ENCODE measurements at regions not wholly inside any gene's neighbourhood (a gene's known extent, or its start where the extent isn't known, plus 50 kb on each side); places are given as distances from the start of the nearest gene placed in this dataset.

DNA sequence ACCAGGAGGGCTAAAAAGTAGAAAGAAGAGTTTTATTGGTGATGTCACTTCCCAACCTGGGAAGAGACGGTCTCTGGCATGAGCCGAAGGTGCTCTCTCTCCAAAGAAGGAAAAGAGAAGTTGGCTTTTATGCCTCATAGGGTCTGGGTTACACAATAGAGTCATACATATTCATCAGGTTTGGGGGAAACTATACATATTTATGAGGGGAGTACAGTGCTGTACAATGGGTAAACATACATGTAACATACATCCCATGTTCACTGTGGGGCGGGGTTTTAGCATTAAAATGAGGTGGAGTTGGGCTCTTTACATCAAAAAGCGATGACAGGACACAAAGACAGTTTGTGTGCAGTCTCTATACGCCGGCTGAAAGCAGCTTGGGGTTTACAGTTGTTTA lies 701.7 kb downstream of the TYW1 start:
- intact Hi-C loops (cut with DNase I), result no loop called here
- TF ChIP-seq, protein P1, sequence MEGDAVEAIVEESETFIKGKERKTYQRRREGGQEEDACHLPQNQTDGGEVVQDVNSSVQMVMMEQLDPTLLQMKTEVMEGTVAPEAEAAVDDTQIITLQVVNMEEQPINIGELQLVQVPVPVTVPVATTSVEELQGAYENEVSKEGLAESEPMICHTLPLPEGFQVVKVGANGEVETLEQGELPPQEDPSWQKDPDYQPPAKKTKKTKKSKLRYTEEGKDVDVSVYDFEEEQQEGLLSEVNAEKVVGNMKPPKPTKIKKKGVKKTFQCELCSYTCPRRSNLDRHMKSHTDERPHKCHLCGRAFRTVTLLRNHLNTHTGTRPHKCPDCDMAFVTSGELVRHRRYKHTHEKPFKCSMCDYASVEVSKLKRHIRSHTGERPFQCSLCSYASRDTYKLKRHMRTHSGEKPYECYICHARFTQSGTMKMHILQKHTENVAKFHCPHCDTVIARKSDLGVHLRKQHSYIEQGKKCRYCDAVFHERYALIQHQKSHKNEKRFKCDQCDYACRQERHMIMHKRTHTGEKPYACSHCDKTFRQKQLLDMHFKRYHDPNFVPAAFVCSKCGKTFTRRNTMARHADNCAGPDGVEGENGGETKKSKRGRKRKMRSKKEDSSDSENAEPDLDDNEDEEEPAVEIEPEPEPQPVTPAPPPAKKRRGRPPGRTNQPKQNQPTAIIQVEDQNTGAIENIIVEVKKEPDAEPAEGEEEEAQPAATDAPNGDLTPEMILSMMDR (IDR thresholded peaks at IDR 0.05), result no peak
- TF ChIP-seq EP300 (IDR thresholded peaks at IDR 0.05) (no peak), POLR2A (IDR thresholded peaks at IDR 0.05) (no peak)
- no peak for DNase-seq
- H3K27ac ChIP-seq, result no peak overlapping the region
- H3K4me3 ChIP-seq, result no peak overlapping the region
- H3K36me3 ChIP-seq, result no peaks in the 10 kb centered on the region
- no peaks in the 10 kb centered on the region for H3K9me3 ChIP-seq
- 64 to 81% (median 66%) methylated on average over 6 of the region's 6 CpGs for WGBS, 3 donors
- H3K4me1 ChIP-seq (ENCODE audit: insufficient read depth), result no peaks in the 10 kb centered on the region
- no peaks in the 10 kb centered on the region for H3K27me3 ChIP-seq

DNA sequence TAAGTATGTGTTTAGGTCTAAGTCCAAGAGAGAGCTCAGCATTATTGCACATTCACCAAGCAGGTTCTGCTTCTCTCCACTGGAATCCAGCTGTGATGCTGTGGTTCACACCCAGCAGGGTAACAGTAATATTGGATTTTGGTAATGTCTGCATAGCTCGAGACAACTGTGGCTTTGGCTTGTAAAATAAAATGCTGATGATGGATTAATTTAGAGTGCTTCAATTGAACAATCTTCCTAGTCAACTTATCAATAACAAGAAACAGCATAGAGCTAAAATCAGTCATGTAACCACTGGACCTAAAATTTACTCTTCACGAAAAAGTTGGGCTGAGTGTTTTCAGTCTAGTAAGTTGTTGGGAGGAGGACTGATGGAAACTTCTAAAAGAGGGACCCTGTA lies 709.2 kb downstream of the TYW1 start:
- Histone ChIP-seq H3K36me3 (no peaks in the 10 kb centered on the region), H3K27ac (no peak overlapping the region), H3K4me3 (no peak overlapping the region), H3K27me3 (no peaks in the 10 kb centered on the region), H3K4me1 (ENCODE audit: insufficient read depth) (no peaks in the 10 kb centered on the region), H3K9me3 (no peaks in the 10 kb centered on the region)
- no peak for DNase-seq
- no peak for TF ChIP-seq EP300 (IDR thresholded peaks at IDR 0.05)
- TF ChIP-seq POLR2A (IDR thresholded peaks at IDR 0.05), result no peak
- TF ChIP-seq, protein P1 (IDR thresholded peaks at IDR 0.05), result no peak
- WGBS, 3 donors, result 60 to 84% (median 61%) methylated on average over 2 of the region's 2 CpGs
- intact Hi-C loops (cut with DNase I), result no loop called here

DNA sequence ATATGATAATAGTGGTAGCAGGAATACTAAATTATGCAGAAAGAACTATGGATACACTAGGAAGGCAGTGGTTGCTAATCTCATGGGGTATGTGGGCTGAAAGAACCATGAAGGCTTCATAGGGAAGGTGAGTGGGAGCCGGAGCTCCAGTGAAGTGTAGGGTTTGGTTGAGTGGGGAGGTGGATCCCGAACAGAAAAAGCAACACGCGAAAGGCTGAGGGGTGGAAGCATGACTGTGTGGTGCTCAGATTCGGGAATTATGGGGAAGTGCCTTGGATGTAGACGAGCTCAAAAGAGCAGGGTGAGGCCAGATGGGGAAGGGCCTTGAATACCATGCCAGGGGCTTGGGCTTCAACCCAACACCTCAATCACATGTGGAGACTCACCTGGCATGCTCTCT lies 715.1 kb downstream of the TYW1 start:
- no peak for DNase-seq
- H3K4me3 ChIP-seq, result no peak overlapping the region
- H3K27me3 ChIP-seq, result no peaks in the 10 kb centered on the region
- H3K9me3 ChIP-seq, result no peaks in the 10 kb centered on the region
- no peaks in the 10 kb centered on the region for H3K36me3 ChIP-seq
- WGBS, 3 donors, result 82 to 92% (median 90%) methylated on average over 6 of the region's 6 CpGs
- intact Hi-C loops (cut with DNase I), result no loop called here
- H3K27ac ChIP-seq, result no peak overlapping the region
- TF ChIP-seq EP300 (IDR thresholded peaks at IDR 0.05) (no peak), POLR2A (IDR thresholded peaks at IDR 0.05) (no peak)
- TF ChIP-seq, protein P1 (IDR thresholded peaks at IDR 0.05), result no peak
- H3K4me1 ChIP-seq (ENCODE audit: insufficient read depth), result no peaks in the 10 kb centered on the region

DNA sequence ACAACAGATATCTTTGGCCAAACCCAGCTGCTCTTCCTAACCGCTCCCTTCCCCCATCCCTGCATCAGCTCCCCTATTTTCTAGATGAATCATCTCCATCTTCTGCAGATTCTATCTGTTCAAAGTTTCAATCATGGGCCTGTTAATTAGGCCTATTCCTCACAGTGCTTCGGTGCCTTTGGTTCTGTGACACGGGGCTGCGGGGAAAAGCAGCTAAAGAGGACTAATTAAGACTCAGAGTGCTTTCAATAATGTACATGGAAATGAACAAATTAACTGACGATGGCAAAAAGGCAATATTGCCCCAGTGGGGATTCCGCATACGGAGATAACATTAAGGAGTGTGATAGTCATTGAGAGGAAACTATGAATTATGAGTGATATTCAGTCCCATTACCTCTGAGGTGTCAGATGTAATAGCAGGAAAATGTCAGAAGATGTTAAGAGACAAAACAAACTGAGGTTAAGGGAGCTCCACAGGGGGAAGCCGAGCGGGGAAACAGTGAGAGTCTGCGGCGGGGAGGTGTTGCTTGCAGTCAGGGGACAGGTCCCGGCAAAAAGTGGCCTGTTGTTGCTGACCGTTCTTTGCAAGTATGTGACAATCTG lies 716.9 kb downstream of the TYW1 start:
- no peaks in the 10 kb centered on the region for H3K4me1 ChIP-seq (ENCODE audit: insufficient read depth)
- 81 to 85% (median 83%) methylated on average over 13 of the region's 13 CpGs for WGBS, 3 donors
- intact Hi-C loops (cut with DNase I), result no loop called here

More for the DNA sequence above, 716.9 kb downstream of the TYW1 start:
- H3K27ac ChIP-seq, result no peak overlapping the region
- no peak for TF ChIP-seq POLR2A (IDR thresholded peaks at IDR 0.05)
- no peak for TF ChIP-seq EP300 (IDR thresholded peaks at IDR 0.05)
- TF ChIP-seq, protein P1 (IDR thresholded peaks at IDR 0.05), result no peak
- H3K27me3 ChIP-seq, result no peaks in the 10 kb centered on the region
- no peaks in the 10 kb centered on the region for H3K36me3 ChIP-seq
- H3K9me3 ChIP-seq, result no peaks in the 10 kb centered on the region
- no peak overlapping the region for H3K4me3 ChIP-seq
- DNase-seq, result no peak

Data from ovary (tissue), 7 donors.